Endodermal cell (in vitro differentiated cells): ENCODE measurements at regions not wholly inside any gene's neighbourhood (a gene's known extent, or its start where the extent isn't known, plus 50 kb on each side); places are given as distances from the start of the nearest gene placed in this dataset.

Experiments used
- DNase-seq: peaks from one replicate; pipeline ENCODE4 v3.0.0-alpha.2; 2017
- H3K27ac ChIP-seq: 2 replicates; pipeline ENCODE4 v1.5.1; 2013; ENCODE audit warnings: mild to moderate bottlenecking, low read depth, low read length, moderate library complexity
- H3K27me3 ChIP-seq: 2 replicates; pipeline ENCODE4 v1.6.1; 2013; ENCODE audit warnings: mild to moderate bottlenecking, low read length, moderate library complexity; ENCODE audit not compliant: insufficient read depth, control insufficient read depth, poor library complexity, severe bottlenecking
- H3K36me3 ChIP-seq: 2 replicates; pipeline ENCODE4 v1.7.0; 2013; ENCODE audit warnings: mild to moderate bottlenecking, low read length, moderate library complexity; ENCODE audit not compliant: control insufficient read depth, insufficient read depth
- H3K4me1 ChIP-seq: one replicate; pipeline ENCODE4 v1.7.0; 2013; ENCODE audit warnings: low read length; ENCODE audit not compliant: control insufficient read depth, insufficient read depth
- H3K4me3 ChIP-seq: 2 replicates; pipeline ENCODE4 v1.5.1; 2013; ENCODE audit warnings: mild to moderate bottlenecking, low read length, moderate library complexity
- H3K9ac ChIP-seq: 2 replicates; pipeline ENCODE4 v1.6.1; 2013; ENCODE audit warnings: mild to moderate bottlenecking, low read length, moderate library complexity; ENCODE audit not compliant: poor library complexity, severe bottlenecking; ENCODE audit errors: extremely low read depth
- H3K9me3 ChIP-seq: 2 replicates; pipeline ENCODE4 v1.6.1; 2013; ENCODE audit warnings: mild to moderate bottlenecking, low read length, moderate library complexity; ENCODE audit not compliant: control insufficient read depth
- H3K27ac Mint-ChIP-seq: 2 replicates; pipeline ENCODE4 v1.8.0; 2020; ENCODE audit warnings: mixed read lengths
- H3K27me3 Mint-ChIP-seq: 2 replicates; pipeline ENCODE4 v1.8.0; 2021; ENCODE audit warnings: mild to moderate bottlenecking, mixed read lengths; ENCODE audit not compliant: insufficient read depth
- H3K36me3 Mint-ChIP-seq: 2 replicates; pipeline ENCODE4 v1.8.0; 2020; ENCODE audit warnings: low read depth, mixed read lengths
- H3K4me1 Mint-ChIP-seq: 2 replicates; pipeline ENCODE4 v1.8.0; 2020; ENCODE audit warnings: mixed read lengths
- H3K4me3 Mint-ChIP-seq: 2 replicates; pipeline ENCODE4 v1.8.0; 2020; ENCODE audit warnings: mild to moderate bottlenecking, moderate library complexity, mixed read lengths
- H3K9me3 Mint-ChIP-seq: 2 replicates; pipeline ENCODE4 v1.8.0; 2020; ENCODE audit warnings: mild to moderate bottlenecking, mixed read lengths
- CTCF ChIP-seq: fragments of 200-600 bp; sonication (generic); conservative IDR thresholded peaks from 2 replicates; pipeline ENCODE4 v1.5.0; 2021; ENCODE audit warnings: antibody characterized with exemption, mild to moderate bottlenecking
- WGBS, 2 experiments: methylation state at CpG; one replicate each; pipeline versions ENCODE4 v1.1.5 to v1.1.7; 2013; ENCODE audit warnings: missing lambda C conversion rate in 2 of 2, mixed read lengths in 1 of 2; ENCODE audit not compliant: insufficient coverage in 1 of 2, insufficient read length in 1 of 2; 5-methylcytosine and 5-hydroxymethylcytosine counted together

- no peaks in the 10 kb centered on the region for H3K4me1 Mint-ChIP-seq
- Histone ChIP-seq H3K36me3 (no peaks in the 10 kb centered on the region), H3K9me3 (peaks cover 2% of the 10 kb centered on the region), H3K27me3 (no peaks in the 10 kb centered on the region), H3K27ac (no peak overlapping the region), H3K9ac (no peak overlapping the region), H3K4me1 (no peaks in the 10 kb centered on the region), H3K4me3 (no peak overlapping the region)
- WGBS, 2 experiments = 85 to 92% methylated on average over 6 to 13 of the region's 13 CpGs
- no peak for TF ChIP-seq CTCF
- no peaks in the 10 kb centered on the region for H3K27me3 Mint-ChIP-seq
- H3K9me3 Mint-ChIP-seq = peaks cover 5% of the 10 kb centered on the region
- H3K36me3 Mint-ChIP-seq = no peaks in the 10 kb centered on the region
- no peak for DNase-seq
- no peak overlapping the region for H3K4me3 Mint-ChIP-seq
- no peak overlapping the region for H3K27ac Mint-ChIP-seq
Observed at GRCh38 chr13:111584870-111585269, 264.4 kb downstream of the TEX29 start.

- Mint-ChIP-seq H3K4me3 (no peak overlapping the region), H3K27ac (no peak overlapping the region), H3K9me3 (no peaks in the 10 kb centered on the region), H3K27me3 (peaks cover 6% of the 10 kb centered on the region), H3K36me3 (no peaks in the 10 kb centered on the region), H3K4me1 (no peaks in the 10 kb centered on the region)
- DNase-seq = no peak
- Histone ChIP-seq H3K9ac (no peak overlapping the region), H3K9me3 (no peaks in the 10 kb centered on the region), H3K4me3 (no peak overlapping the region), H3K4me1 (no peaks in the 10 kb centered on the region), H3K27me3 (no peaks in the 10 kb centered on the region), H3K36me3 (no peaks in the 10 kb centered on the region), H3K27ac (no peak overlapping the region)
- TF ChIP-seq CTCF = no peak
- WGBS, 2 experiments = 94 to 98% methylated on average over 24 to 27 of the region's 27 CpGs
Observed at GRCh38 chr13:111586291-111586690, 265.8 kb downstream of the TEX29 start.

GRCh38 chr13:111587249-111587648 is 266.8 kb downstream of the TEX29 start:
- H3K9me3 Mint-ChIP-seq = no peaks in the 10 kb centered on the region
- H3K36me3 Mint-ChIP-seq = no peaks in the 10 kb centered on the region
- Histone ChIP-seq H3K9me3 (no peaks in the 10 kb centered on the region), H3K27me3 (no peaks in the 10 kb centered on the region), H3K27ac (no peak overlapping the region), H3K36me3 (no peaks in the 10 kb centered on the region), H3K4me3 (no peak overlapping the region), H3K4me1 (no peaks in the 10 kb centered on the region), H3K9ac (no peak overlapping the region)
- H3K27ac Mint-ChIP-seq = no peak overlapping the region
- WGBS, 2 experiments = 93 to 98% methylated on average over 7 to 14 of the region's 14 CpGs
- H3K4me1 Mint-ChIP-seq = no peaks in the 10 kb centered on the region
- no peak for TF ChIP-seq CTCF
- DNase-seq = no peak
- no peak overlapping the region for H3K4me3 Mint-ChIP-seq
- peaks cover 6% of the 10 kb centered on the region for H3K27me3 Mint-ChIP-seq
